ENCODE measurements at regions not wholly inside any gene's neighbourhood (a gene's known extent, or its start where the extent isn't known, plus 50 kb on each side); places are given as distances from the start of the nearest gene placed in this dataset.
"Not testable (repeated sequence)": the region's sequence is repeated elsewhere in the genome, so short reads cannot be mapped to it uniquely, and the experiment has no call there.

DNA sequence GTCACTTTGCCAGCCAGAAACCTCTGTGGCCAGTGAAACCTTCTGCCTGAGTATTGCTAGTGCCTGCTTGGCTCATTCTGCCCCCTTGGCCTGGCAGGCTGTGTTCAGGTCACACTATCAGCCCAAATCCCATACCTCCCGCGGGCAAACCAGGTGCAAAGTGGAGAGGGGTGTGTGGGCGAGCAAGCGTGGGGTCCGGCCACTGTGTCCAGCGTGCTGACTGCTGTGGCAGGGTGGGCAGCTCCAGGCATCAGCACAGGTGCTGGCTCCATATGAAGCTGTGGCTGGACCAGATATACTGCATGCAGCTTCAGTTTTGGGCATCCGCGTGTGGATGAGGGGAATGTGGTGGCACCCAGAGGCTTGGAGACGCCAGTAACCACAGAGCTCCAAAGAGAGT is 576.5 kb upstream of the EDIL3 start:
- H3K27ac Mint-ChIP-seq: no peak overlapping the region
- no peak for DNase-seq
- H3K36me3 Mint-ChIP-seq (ENCODE audit: low read depth): no peaks in the 10 kb centered on the region
- H3K4me1 Mint-ChIP-seq: peaks cover 9% of the 10 kb centered on the region
- TF ChIP-seq, protein P1, sequence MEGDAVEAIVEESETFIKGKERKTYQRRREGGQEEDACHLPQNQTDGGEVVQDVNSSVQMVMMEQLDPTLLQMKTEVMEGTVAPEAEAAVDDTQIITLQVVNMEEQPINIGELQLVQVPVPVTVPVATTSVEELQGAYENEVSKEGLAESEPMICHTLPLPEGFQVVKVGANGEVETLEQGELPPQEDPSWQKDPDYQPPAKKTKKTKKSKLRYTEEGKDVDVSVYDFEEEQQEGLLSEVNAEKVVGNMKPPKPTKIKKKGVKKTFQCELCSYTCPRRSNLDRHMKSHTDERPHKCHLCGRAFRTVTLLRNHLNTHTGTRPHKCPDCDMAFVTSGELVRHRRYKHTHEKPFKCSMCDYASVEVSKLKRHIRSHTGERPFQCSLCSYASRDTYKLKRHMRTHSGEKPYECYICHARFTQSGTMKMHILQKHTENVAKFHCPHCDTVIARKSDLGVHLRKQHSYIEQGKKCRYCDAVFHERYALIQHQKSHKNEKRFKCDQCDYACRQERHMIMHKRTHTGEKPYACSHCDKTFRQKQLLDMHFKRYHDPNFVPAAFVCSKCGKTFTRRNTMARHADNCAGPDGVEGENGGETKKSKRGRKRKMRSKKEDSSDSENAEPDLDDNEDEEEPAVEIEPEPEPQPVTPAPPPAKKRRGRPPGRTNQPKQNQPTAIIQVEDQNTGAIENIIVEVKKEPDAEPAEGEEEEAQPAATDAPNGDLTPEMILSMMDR (IDR thresholded peaks at IDR 0.05): no peak
- no peak overlapping the region for H3K4me3 Mint-ChIP-seq
- peaks cover 8% of the 10 kb centered on the region for H3K27me3 Mint-ChIP-seq (ENCODE audit: low read depth, poor library complexity)
- H3K9me3 Mint-ChIP-seq: no peaks in the 10 kb centered on the region

DNA sequence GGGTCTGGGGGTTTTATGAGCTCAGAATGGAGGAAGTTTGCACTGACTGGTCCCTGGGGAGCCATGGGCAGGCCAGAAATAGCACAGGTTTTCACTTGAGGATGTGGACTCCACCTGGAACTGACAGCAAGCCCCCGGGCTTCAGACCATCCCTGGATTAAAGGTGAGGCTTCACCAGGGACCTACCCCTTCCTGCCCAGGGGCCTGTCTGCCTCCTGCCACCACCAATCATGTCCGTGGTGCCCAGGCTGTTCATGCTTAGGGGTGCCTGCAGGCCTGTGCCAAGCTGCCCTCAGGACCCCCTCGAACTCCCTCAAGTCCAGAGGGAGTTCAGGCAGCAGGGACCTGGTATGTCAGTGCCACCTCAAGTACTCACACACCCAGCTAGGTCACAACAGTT is 577.2 kb upstream of the EDIL3 start:
- Mint-ChIP-seq H3K27me3 (ENCODE audit: low read depth, poor library complexity) (peaks cover 8% of the 10 kb centered on the region), H3K36me3 (ENCODE audit: low read depth) (no peaks in the 10 kb centered on the region), H3K4me1 (peaks cover 9% of the 10 kb centered on the region), H3K9me3 (no peaks in the 10 kb centered on the region), H3K27ac (no peak overlapping the region), H3K4me3 (no peak overlapping the region)
- DNase-seq: peak; percentile 15
- TF ChIP-seq, protein P1 (IDR thresholded peaks at IDR 0.05): no peak

DNA sequence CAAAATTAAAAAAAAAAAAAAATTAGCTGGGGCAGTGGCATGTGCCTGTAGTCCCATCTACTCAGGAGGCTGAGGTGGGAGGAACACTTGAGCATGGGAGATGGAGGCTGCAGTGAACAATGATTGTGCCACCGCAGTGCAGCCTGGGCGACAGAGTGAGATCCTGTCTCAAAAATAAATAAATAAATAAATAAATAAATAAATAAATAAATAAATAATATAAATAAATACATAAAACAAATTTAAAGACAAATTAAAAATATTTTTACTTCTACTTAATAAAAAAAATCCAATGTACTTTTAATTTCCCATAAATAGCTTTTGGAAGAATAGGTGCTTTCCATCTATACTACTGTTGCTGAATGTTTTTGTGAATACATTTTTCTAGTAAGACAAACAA is 598.4 kb upstream of the EDIL3 start:
- TF ChIP-seq, protein P1 (IDR thresholded peaks at IDR 0.05): no peak
- Mint-ChIP-seq H3K27ac (no peak overlapping the region), H3K4me3 (no peak overlapping the region), H3K27me3 (ENCODE audit: low read depth, poor library complexity) (no peaks in the 10 kb centered on the region), H3K4me1 (no peaks in the 10 kb centered on the region), H3K36me3 (ENCODE audit: low read depth) (no peaks in the 10 kb centered on the region), H3K9me3 (no peaks in the 10 kb centered on the region)
- DNase-seq: no peak

DNA sequence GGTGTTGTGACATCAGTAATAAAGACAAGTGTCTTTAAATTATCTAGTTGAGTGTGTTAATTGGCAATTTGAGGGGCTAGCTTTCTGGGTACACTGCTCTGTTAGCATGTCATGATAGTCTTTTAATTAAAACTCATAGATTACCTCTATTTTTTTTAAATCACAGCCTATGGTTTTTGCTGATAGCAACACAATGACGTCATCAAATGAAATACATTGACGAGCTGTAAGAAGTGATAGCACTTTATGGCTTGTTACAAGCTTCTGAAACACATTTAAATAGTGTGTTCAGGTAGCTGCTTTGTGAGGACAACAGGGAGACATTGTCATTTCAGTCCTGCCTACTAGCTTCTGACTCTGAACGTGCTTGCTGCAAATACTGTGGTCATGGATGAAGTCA is 600.5 kb upstream of the EDIL3 start:
- no peak overlapping the region for H3K27ac Mint-ChIP-seq
- DNase-seq: no peak
- no peaks in the 10 kb centered on the region for H3K4me1 Mint-ChIP-seq
- no peaks in the 10 kb centered on the region for H3K9me3 Mint-ChIP-seq
- no peaks in the 10 kb centered on the region for H3K27me3 Mint-ChIP-seq (ENCODE audit: low read depth, poor library complexity)
- no peak overlapping the region for H3K4me3 Mint-ChIP-seq
- no peaks in the 10 kb centered on the region for H3K36me3 Mint-ChIP-seq (ENCODE audit: low read depth)
- TF ChIP-seq, protein P1 (IDR thresholded peaks at IDR 0.05): no peak

DNA sequence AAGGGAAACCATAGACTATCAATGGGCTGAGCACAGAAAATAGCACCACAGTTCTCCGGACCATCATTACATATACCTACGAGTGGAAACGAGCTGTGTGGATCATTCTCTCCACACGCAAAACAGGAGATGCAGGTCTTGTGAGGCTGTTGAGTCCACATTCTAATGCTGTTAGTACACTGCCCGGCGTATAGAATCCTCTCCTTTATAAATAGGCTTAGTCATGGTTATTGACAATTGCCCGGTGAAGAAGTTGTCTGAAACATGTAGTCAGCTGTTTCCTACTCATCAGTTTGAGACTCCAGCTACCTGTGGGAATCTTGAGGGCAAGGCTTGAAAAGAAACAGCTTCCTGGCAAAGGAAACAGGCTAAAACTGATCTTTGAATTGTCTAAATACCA is 602.0 kb upstream of the EDIL3 start:
- H3K27me3 Mint-ChIP-seq (ENCODE audit: low read depth, poor library complexity): no peaks in the 10 kb centered on the region
- H3K36me3 Mint-ChIP-seq (ENCODE audit: low read depth): no peaks in the 10 kb centered on the region
- TF ChIP-seq, protein P1 (IDR thresholded peaks at IDR 0.05): no peak
- H3K4me1 Mint-ChIP-seq: no peaks in the 10 kb centered on the region
- no peaks in the 10 kb centered on the region for H3K9me3 Mint-ChIP-seq
- no peak overlapping the region for H3K4me3 Mint-ChIP-seq
- no peak overlapping the region for H3K27ac Mint-ChIP-seq
- no peak for DNase-seq

DNA sequence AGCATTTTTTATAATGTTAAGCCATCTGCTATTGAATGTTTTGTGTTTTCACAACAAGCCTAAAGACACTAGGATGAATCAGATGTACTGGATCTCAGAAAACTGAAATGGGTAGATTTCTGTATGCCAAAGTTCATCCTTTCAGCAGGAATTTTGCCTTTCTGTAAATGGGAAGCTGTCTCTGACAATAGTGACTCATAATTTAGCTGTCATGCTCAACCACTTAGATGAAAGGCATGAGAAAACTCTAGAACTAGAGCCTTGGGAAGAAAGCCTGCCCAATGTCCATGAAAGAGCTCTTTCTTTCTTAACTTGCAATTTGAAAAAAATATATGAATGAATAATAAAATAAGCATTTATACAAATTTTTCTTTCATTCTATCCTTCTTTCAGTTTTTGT is 616.0 kb upstream of the EDIL3 start:
- DNase-seq: no peak
- no peak overlapping the region for H3K27ac Mint-ChIP-seq
- no peaks in the 10 kb centered on the region for H3K4me1 Mint-ChIP-seq
- no peaks in the 10 kb centered on the region for H3K9me3 Mint-ChIP-seq
- H3K27me3 Mint-ChIP-seq (ENCODE audit: low read depth, poor library complexity): no peaks in the 10 kb centered on the region
- no peak overlapping the region for H3K4me3 Mint-ChIP-seq
- no peaks in the 10 kb centered on the region for H3K36me3 Mint-ChIP-seq (ENCODE audit: low read depth)
- TF ChIP-seq, protein P1 (IDR thresholded peaks at IDR 0.05): no peak

DNA sequence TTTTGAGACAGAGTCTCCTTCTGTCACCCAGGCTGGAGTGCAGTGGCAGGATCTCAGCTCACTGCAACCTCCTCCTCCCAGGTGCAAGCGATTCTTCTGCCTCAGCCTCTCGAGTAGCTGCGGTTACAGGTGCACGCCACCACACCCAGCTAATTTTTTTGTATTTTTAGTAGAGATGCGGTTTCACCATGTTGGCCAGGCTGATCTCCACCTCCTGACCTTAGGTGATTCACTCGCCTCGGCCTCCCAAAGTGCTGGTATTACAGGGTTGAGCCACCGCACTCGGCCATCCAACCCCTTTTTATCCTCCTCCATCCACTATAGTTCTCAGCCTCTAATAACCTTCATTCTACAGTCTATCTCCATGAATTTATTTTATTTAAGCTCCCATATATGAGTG is 617.3 kb upstream of the EDIL3 start:
- H3K4me3 Mint-ChIP-seq; H3K36me3 Mint-ChIP-seq (ENCODE audit: low read depth); DNase-seq; H3K4me1 Mint-ChIP-seq; H3K27me3 Mint-ChIP-seq (ENCODE audit: low read depth, poor library complexity); H3K9me3 Mint-ChIP-seq: not testable (repeated sequence)
- peak overlapping the region; percentile 3 for H3K27ac Mint-ChIP-seq
